ENCODE measurements at regions not wholly inside any gene's neighbourhood (a gene's known extent, or its start where the extent isn't known, plus 50 kb on each side); places are given as distances from the start of the nearest gene placed in this dataset.

DNA sequence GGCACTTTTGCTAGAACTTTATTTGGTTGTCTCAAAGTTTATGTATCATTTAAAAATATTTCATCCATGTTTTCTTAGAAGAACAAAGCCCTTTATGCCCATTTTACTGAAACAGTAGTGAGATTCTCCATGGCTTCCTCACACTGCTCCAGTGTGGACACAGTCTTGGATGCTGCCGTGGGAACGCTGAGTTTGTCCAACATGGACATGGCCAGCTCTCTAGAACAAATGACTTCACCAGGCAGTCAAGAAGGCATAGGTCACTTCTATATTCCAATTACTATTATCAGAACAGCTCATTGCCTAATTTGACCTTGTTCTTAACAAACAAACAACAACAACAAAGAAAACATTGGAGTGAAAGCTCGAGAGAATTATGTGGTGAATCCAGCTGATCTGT lies 414.1 kb upstream of the ID2 start:
- TF ChIP-seq ZBTB1 (tag by site-specific recombination; IDR thresholded peaks at IDR 0.05) (no peak), ZBTB20 (tag by site-specific recombination; IDR thresholded peaks at IDR 0.05) (no peak), CTCF (tag by site-specific recombination; IDR thresholded peaks at IDR 0.05) (no peak), PATZ1 (tag by site-specific recombination; IDR thresholded peaks at IDR 0.05) (no peak), ZNF837 (tag by site-specific recombination; IDR thresholded peaks at IDR 0.05) (no peak), ZNF585B (tag by site-specific recombination; IDR thresholded peaks at IDR 0.05) (no peak), ZNF776 (tag by site-specific recombination; IDR thresholded peaks at IDR 0.05; ENCODE audit: borderline replicate concordance) (no peak), ZNF138 (tag by site-specific recombination; IDR thresholded peaks at IDR 0.05; ENCODE audit: borderline replicate concordance) (no peak), ZNF274 (IDR thresholded peaks at IDR 0.05; ENCODE audit: low read length) (no peak), ZNF274 (tag by site-specific recombination; IDR thresholded peaks at IDR 0.05; ENCODE audit: borderline replicate concordance) (no peak), ZSCAN30 (tag by site-specific recombination; IDR thresholded peaks at IDR 0.05) (no peak), ZNF792 (tag by site-specific recombination; IDR thresholded peaks at IDR 0.05) (no peak)
- TF ChIP-seq, protein P1, sequence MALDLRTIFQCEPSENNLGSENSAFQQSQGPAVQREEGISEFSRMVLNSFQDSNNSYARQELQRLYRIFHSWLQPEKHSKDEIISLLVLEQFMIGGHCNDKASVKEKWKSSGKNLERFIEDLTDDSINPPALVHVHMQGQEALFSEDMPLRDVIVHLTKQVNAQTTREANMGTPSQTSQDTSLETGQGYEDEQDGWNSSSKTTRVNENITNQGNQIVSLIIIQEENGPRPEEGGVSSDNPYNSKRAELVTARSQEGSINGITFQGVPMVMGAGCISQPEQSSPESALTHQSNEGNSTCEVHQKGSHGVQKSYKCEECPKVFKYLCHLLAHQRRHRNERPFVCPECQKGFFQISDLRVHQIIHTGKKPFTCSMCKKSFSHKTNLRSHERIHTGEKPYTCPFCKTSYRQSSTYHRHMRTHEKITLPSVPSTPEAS (tag by site-specific recombination; IDR thresholded peaks at IDR 0.05) = no peak
